Neural cell (in vitro differentiated cells): ENCODE measurements at regions not wholly inside any gene's neighbourhood (a gene's known extent, or its start where the extent isn't known, plus 50 kb on each side); places are given as distances from the start of the nearest gene placed in this dataset.

Experiments
- CTCF ChIP-seq: fragments of 450-650 bp; IDR thresholded peaks from 2 replicates; pipeline ENCODE4 v1.5.1; 2014; ENCODE audit warnings: antibody characterized with exemption, mild to moderate bottlenecking, moderate library complexity; ENCODE audit not compliant: poor library complexity, severe bottlenecking
- EP300 ChIP-seq: fragments of 450-650 bp; conservative IDR thresholded peaks from 2 replicates; pipeline ENCODE4 v1.6.1; 2014; ENCODE audit warnings: antibody characterized with exemption, mild to moderate bottlenecking, moderate library complexity; ENCODE audit not compliant: poor library complexity, severe bottlenecking
- EZH2 ChIP-seq: fragments of 200-600, 300-800 bp; shearing (Covaris generic), sonication (generic); IDR thresholded peaks from 2 replicates; pipeline ENCODE4 v1.6.1; 2014; ENCODE audit warnings: antibody characterized with exemption, low read length, borderline replicate concordance, mild to moderate bottlenecking; ENCODE audit not compliant: insufficient read depth, poor library complexity, severe bottlenecking
- POLR2AphosphoS5 ChIP-seq: IDR thresholded peaks from 2 replicates; pipeline ENCODE4 v1.6.1; 2012
- RAD21 ChIP-seq: fragments of 450-650 bp; conservative IDR thresholded peaks from 2 replicates; pipeline ENCODE4 v1.6.1; 2014; ENCODE audit warnings: antibody characterized with exemption, mild to moderate bottlenecking, moderate library complexity
- TAF1 ChIP-seq: IDR thresholded peaks from 2 replicates; pipeline ENCODE4 v1.6.1; 2012; ENCODE audit warnings: low read depth

DNA sequence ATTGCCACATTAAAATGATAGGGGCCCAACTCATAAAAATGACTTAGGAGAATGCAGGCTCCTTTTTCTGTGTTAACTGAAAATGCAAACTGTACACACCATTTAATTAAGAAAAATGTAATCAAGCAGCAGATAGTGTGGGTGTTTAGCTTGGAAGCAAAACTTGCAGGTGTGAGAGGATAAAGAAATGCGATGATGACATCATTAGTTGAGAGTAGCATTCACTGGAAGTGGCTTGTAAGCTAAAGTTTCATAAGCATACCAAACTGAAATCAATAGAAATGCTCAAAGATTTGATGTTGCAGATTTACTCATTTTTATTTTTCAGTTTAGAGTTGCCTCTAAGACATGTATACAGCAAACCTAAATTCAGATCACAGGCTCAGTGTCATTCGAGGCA lies 86.6 kb downstream of the PRR20E start:
- TF ChIP-seq CTCF = no peak
- no peak for TF ChIP-seq EZH2
- TF ChIP-seq POLR2AphosphoS5 = no peak
- TF ChIP-seq TAF1 = no peak
- TF ChIP-seq EP300 = no peak
- no peak for TF ChIP-seq RAD21
